Vagina (tissue), 2 donors: ENCODE measurements at regions not wholly inside any gene's neighbourhood (a gene's known extent, or its start where the extent isn't known, plus 50 kb on each side); places are given as distances from the start of the nearest gene placed in this dataset.

ENCODE experiments used
- CTCF ChIP-seq, 3 experiments: fragments of 450-650 bp in 2 of 3; fragments of 200-600 bp in 1 of 3; sonication (generic) in 1 of 3; IDR thresholded peaks; one replicate each; pipeline ENCODE4 v1.5.1; 2017 to 2019; ENCODE audit warnings: antibody characterized with exemption in 3 of 3, mild to moderate bottlenecking in 2 of 3, moderate library complexity in 2 of 3
- POLR2A ChIP-seq, 2 donors: fragments of 450-650 bp; IDR thresholded peaks; one replicate each; pipeline ENCODE4 v1.6.1; 2017; ENCODE audit warnings: antibody characterized with exemption in 2 of 2, mild to moderate bottlenecking in 2 of 2, moderate library complexity in 2 of 2
- POLR2AphosphoS5 ChIP-seq, 2 donors: sonication (generic); formaldehyde crosslinking; IDR thresholded peaks; one replicate each; pipeline ENCODE4 v1.9.0; 2017; ENCODE audit warnings: antibody characterized with exemption in 2 of 2, mild to moderate bottlenecking in 2 of 2, low read depth in 1 of 2; ENCODE audit not compliant: insufficient read depth in 1 of 2

- TF ChIP-seq CTCF (IDR thresholded peaks at IDR 0.05) (no peak), POLR2A (IDR thresholded peaks at IDR 0.05) (no peak), POLR2AphosphoS5 (IDR thresholded peaks at IDR 0.05; ENCODE audit: insufficient read depth in 1 of 2, low read depth in 1 of 2) (no peak)
Measured at GRCh38 chr2:80856227-80856626, 551.7 kb upstream of the LRRTM1 start.
